Esophagus squamous epithelium (tissue), 4 donors: ENCODE measurements at regions not wholly inside any gene's neighbourhood (a gene's known extent, or its start where the extent isn't known, plus 50 kb on each side); places are given as distances from the start of the nearest gene placed in this dataset.

Experiments used
- POLR2A ChIP-seq, 4 donors: fragments of 450-650 bp; IDR thresholded peaks; one replicate each; pipeline ENCODE4 v1.6.1; 2017; ENCODE audit warnings: antibody characterized with exemption in 4 of 4, mild to moderate bottlenecking in 4 of 4, moderate library complexity in 3 of 4
- TF ChIP-seq, protein P1 (sequence below), 6 experiments: fragments of 450-650 bp in 4 of 6; fragments of 200-600 bp in 2 of 6; sonication (generic) in 2 of 6; IDR thresholded peaks; one replicate each; pipeline ENCODE4 v1.5.1; 2016 to 2019; ENCODE audit warnings: antibody characterized with exemption in 6 of 6, mild to moderate bottlenecking in 4 of 6, moderate library complexity in 4 of 6

DNA sequence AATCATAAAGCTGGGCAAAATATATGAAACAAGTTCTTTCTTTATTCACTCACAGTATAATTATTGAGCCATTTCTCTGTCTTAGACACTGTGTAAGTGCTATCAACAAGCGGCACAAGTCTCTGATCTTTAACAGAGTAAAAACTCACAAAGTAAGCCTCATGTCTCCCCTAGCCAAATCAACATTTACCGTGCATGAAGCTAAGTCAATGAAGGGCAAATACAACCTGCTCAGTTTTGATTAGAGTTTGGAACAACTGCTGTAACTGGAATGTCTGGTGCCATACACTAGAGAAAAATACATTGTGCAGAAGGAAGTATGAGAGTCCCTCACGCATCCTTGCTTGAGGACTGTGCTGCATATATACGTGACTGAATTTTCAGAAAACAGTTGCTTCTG lies 291.0 kb upstream of the EPHA3 start:
- TF ChIP-seq, protein P1, sequence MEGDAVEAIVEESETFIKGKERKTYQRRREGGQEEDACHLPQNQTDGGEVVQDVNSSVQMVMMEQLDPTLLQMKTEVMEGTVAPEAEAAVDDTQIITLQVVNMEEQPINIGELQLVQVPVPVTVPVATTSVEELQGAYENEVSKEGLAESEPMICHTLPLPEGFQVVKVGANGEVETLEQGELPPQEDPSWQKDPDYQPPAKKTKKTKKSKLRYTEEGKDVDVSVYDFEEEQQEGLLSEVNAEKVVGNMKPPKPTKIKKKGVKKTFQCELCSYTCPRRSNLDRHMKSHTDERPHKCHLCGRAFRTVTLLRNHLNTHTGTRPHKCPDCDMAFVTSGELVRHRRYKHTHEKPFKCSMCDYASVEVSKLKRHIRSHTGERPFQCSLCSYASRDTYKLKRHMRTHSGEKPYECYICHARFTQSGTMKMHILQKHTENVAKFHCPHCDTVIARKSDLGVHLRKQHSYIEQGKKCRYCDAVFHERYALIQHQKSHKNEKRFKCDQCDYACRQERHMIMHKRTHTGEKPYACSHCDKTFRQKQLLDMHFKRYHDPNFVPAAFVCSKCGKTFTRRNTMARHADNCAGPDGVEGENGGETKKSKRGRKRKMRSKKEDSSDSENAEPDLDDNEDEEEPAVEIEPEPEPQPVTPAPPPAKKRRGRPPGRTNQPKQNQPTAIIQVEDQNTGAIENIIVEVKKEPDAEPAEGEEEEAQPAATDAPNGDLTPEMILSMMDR (IDR thresholded peaks at IDR 0.05) = no peak
- no peak for TF ChIP-seq POLR2A (IDR thresholded peaks at IDR 0.05)
